ENCODE measurements at regions not wholly inside any gene's neighbourhood (a gene's known extent, or its start where the extent isn't known, plus 50 kb on each side); places are given as distances from the start of the nearest gene placed in this dataset.
"Not testable (repeated sequence)": the region's sequence is repeated elsewhere in the genome, so short reads cannot be mapped to it uniquely, and the experiment has no call there.

GRCh38 chr9:29393064-29393463 lies 1819.8 kb upstream of the C9orf72 start:
- ChIA-PET CTCF (no interaction called here), POLR2A (no interaction called here)
- DNase-seq (ENCODE audit: extremely low spot score) = no peak
- TF ChIP-seq CTCF (IDR thresholded peaks at IDR 0.05; ENCODE audit: control extremely low read depth, extremely low read depth, low read depth, missing control alignments) = no peak

GRCh38 chr9:29394855-29395254 lies 1821.6 kb upstream of the C9orf72 start:
- TF ChIP-seq CTCF (IDR thresholded peaks at IDR 0.05; ENCODE audit: control extremely low read depth, extremely low read depth, low read depth, missing control alignments) = no peak
- DNase-seq (ENCODE audit: extremely low spot score) = no peak
- CTCF ChIA-PET = no interaction called here
- POLR2A ChIA-PET = no interaction called here

GRCh38 chr9:29397148-29397547 lies 1823.9 kb upstream of the C9orf72 start:
- POLR2A ChIA-PET = no interaction called here
- CTCF ChIA-PET = no interaction called here
- DNase-seq (ENCODE audit: extremely low spot score) = no peak
- TF ChIP-seq CTCF (IDR thresholded peaks at IDR 0.05; ENCODE audit: control extremely low read depth, extremely low read depth, low read depth, missing control alignments) = no peak

GRCh38 chr9:29416204-29416603 lies 1842.9 kb upstream of the C9orf72 start:
- ChIA-PET POLR2A (no interaction called here), CTCF (interaction anchor here (1.3 kb wide), 1 partner anchor 12 kb away, joined by 3 read pairs; no protein-coding TSS in a partner anchor)
- no peak for DNase-seq (ENCODE audit: extremely low spot score)
- TF ChIP-seq CTCF (IDR thresholded peaks at IDR 0.05; ENCODE audit: control extremely low read depth, extremely low read depth, low read depth, missing control alignments) = no peak

GRCh38 chr9:29422438-29422837 lies 1849.2 kb upstream of the C9orf72 start:
- ChIA-PET POLR2A (no interaction called here), CTCF (interaction anchor here (1.6 kb wide), 1 partner anchor 21 kb away, joined by 4 read pairs; no protein-coding TSS in a partner anchor)
- no peak for TF ChIP-seq CTCF (IDR thresholded peaks at IDR 0.05; ENCODE audit: control extremely low read depth, extremely low read depth, low read depth, missing control alignments)
- DNase-seq (ENCODE audit: extremely low spot score) = no peak

GRCh38 chr9:29432191-29432590 lies 1858.9 kb upstream of the C9orf72 start:
- no peak for DNase-seq (ENCODE audit: extremely low spot score)
- CTCF ChIA-PET = interaction anchor here (0.9 kb wide), 2 partner anchors 9 to 15 kb away, joined by 3 to 4 read pairs; no protein-coding TSS in a partner anchor
- POLR2A ChIA-PET = no interaction called here
- TF ChIP-seq CTCF (IDR thresholded peaks at IDR 0.05; ENCODE audit: control extremely low read depth, extremely low read depth, low read depth, missing control alignments) = no peak

- CTCF ChIA-PET = interaction anchor here (0.9 kb wide), 2 partner anchors 9 to 14 kb away, joined by 3 to 4 read pairs; no protein-coding TSS in a partner anchor
- DNase-seq (ENCODE audit: extremely low spot score); POLR2A ChIA-PET: not testable (repeated sequence)
Measured at GRCh38 chr9:29432656-29433055, 1859.4 kb upstream of the C9orf72 start.

Measured in GM10248 (cell line).